ENCODE measurements at regions not wholly inside any gene's neighbourhood (a gene's known extent, or its start where the extent isn't known, plus 50 kb on each side); places are given as distances from the start of the nearest gene placed in this dataset.

DNA sequence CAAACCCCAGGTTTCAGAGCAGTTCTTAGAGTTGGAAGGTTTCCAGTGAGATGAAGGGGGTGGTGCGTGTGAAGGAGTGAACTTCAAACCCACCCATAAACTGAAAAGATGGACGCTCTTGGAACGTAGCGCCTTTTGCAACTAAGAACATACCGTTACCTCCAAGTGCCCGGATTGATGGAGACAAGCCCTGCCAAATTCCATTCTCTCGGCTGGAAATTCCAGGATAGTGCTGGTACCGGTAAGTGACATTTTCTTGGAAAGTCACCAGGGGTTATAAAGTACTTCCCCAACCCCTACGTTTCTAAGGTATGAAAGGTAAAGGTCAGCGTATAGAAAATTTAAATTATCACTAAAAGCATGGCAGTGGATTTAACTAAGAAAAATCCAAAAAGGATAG is 91.6 kb upstream of the CLDN14 start:
- no peak overlapping the region for H3K4me3 ChIP-seq (ENCODE audit: control insufficient read depth, low read depth, low read length)
- TF ChIP-seq, protein P1, sequence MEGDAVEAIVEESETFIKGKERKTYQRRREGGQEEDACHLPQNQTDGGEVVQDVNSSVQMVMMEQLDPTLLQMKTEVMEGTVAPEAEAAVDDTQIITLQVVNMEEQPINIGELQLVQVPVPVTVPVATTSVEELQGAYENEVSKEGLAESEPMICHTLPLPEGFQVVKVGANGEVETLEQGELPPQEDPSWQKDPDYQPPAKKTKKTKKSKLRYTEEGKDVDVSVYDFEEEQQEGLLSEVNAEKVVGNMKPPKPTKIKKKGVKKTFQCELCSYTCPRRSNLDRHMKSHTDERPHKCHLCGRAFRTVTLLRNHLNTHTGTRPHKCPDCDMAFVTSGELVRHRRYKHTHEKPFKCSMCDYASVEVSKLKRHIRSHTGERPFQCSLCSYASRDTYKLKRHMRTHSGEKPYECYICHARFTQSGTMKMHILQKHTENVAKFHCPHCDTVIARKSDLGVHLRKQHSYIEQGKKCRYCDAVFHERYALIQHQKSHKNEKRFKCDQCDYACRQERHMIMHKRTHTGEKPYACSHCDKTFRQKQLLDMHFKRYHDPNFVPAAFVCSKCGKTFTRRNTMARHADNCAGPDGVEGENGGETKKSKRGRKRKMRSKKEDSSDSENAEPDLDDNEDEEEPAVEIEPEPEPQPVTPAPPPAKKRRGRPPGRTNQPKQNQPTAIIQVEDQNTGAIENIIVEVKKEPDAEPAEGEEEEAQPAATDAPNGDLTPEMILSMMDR (IDR thresholded peaks at IDR 0.05; ENCODE audit: control insufficient read depth, insufficient read depth, low read depth, low read length, missing control alignments), result no peak
- DNase-seq (ENCODE audit: low read depth), result no peak

DNA sequence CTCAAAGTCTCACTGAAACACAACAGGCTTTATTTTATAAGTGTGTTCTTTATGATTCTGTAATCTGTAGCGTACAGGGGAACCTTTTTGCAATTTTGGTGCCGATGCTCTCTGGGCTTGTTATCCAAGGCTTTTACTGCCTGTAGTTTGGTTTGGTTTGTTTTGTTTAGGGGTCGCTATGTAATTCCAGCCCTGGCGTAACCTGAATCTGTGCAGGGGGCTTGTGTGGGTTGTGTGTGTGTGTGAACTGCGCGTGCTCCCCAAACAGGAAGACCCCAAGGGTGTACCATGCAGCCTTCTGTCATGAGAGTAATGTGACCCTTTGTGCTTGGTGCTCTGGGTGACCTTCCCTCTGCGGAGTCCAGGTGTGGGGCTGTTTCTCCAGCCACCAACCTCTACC is 92.1 kb upstream of the CLDN14 start:
- TF ChIP-seq, protein P1 (IDR thresholded peaks at IDR 0.05; ENCODE audit: control insufficient read depth, insufficient read depth, low read depth, low read length, missing control alignments), result no peak
- H3K4me3 ChIP-seq (ENCODE audit: control insufficient read depth, low read depth, low read length), result no peak overlapping the region
- no peak for DNase-seq (ENCODE audit: low read depth)

DNA sequence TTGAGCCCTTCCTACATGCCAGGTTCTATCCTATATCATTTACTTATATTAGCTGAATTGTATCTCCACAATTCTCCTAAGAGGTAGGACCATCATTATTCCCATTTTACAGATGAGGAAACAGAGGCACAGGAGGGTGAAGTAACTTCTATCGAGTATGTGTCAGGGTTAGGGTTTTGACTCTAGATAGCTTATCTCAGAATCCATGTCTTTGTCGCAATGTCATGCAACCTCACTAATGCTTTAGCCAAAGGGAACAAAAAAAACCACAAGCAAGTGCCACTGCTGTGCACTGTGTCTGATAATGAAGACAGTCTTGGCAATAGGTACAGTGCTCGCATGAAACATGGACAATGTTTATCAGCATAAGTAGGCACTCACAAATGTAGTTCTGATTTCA is 95.4 kb upstream of the CLDN14 start:
- DNase-seq (ENCODE audit: low read depth), result no peak
- H3K4me3 ChIP-seq (ENCODE audit: control insufficient read depth, low read depth, low read length), result no peak overlapping the region
- TF ChIP-seq, protein P1 (IDR thresholded peaks at IDR 0.05; ENCODE audit: control insufficient read depth, insufficient read depth, low read depth, low read length, missing control alignments), result no peak

DNA sequence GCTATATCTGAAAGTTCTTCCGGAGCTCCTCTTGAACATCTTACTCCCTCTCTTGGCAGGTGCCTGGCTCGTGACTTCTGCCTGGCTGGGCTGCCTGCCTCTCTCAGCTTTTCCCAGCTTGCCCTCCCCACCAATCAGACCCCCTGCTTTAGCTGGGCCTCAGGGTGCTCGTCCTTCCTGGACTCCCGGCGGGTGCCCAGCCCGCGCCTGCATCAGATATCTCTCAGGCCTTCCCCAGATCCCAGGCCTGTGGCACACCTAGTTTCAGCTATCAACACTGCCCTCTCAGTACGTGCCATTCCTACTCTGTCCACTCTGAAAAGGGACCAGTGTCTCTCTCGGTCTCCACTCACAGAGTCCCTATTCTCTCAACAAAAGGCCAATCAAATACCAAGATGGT is 96.5 kb upstream of the CLDN14 start:
- TF ChIP-seq, protein P1 (IDR thresholded peaks at IDR 0.05; ENCODE audit: control insufficient read depth, insufficient read depth, low read depth, low read length, missing control alignments), result no peak
- DNase-seq (ENCODE audit: low read depth), result no peak
- no peak overlapping the region for H3K4me3 ChIP-seq (ENCODE audit: control insufficient read depth, low read depth, low read length)

DNA sequence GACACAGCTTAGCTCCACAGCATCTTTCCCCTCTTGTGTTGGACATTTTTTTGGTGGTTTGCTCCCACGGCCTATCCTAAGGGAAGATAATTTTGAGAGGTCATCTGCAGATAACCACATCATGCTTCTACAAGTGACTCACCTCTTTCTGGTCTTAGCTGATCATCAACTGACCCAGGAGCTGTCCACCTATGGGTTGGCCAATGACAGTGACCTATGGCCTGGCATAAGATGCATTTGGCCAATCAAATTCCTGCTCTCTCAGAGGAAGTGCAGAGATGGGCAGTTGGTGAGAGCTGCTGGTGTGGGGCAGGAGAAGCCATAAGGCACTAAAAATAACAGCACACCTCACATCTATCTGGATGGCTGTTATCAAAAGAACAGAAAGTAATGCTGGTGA is 100.0 kb upstream of the CLDN14 start:
- TF ChIP-seq, protein P1 (IDR thresholded peaks at IDR 0.05; ENCODE audit: control insufficient read depth, insufficient read depth, low read depth, low read length, missing control alignments), result no peak
- no peak overlapping the region for H3K4me3 ChIP-seq (ENCODE audit: control insufficient read depth, low read depth, low read length)
- DNase-seq (ENCODE audit: low read depth), result no peak

DNA sequence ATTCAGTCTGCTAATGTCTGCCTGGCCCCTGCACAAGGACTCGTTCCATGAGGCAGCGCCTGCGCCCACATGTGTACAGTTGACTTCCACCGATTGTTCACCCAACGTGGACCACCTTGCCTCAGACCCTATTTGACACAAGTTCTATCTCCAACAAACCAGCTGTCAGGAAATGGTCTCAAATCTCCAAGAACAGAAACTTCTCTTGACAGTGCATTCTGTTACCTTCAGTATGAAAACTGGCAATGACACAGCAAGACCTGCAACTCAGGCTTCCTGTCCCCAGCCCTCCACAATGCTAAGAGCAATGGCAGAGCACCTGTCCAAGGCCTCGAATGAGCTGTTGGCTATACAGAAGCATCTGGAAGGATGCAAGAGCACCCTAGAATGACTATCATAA is 102.3 kb upstream of the CLDN14 start:
- no peak overlapping the region for H3K4me3 ChIP-seq (ENCODE audit: control insufficient read depth, low read depth, low read length)
- no peak for DNase-seq (ENCODE audit: low read depth)
- TF ChIP-seq, protein P1 (IDR thresholded peaks at IDR 0.05; ENCODE audit: control insufficient read depth, insufficient read depth, low read depth, low read length, missing control alignments), result no peak

DNA sequence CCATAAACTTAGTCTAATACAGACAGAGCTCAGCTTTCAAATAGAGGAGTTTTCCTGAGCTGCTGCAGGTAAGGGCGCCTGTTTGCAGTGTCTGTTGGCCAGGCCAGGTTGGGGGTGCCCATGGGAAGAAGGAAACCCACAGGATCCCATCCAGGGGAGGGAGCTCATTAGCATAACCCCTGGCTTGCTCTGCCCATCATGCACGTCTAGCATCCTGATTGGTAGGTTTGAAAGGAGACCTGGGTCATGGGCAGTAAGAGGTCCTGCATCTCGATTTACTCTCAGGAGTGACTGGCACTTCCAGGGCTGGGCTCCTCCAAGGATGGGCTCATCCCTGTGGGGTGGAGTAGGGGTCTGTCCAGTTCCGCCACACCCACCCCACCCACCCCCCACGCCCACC is 103.7 kb upstream of the CLDN14 start:
- TF ChIP-seq, protein P1 (IDR thresholded peaks at IDR 0.05; ENCODE audit: control insufficient read depth, insufficient read depth, low read depth, low read length, missing control alignments), result no peak
- DNase-seq (ENCODE audit: low read depth), result no peak
- no peak overlapping the region for H3K4me3 ChIP-seq (ENCODE audit: control insufficient read depth, low read depth, low read length)
